Stomach (tissue), 8 donors: ENCODE measurements at regions not wholly inside any gene's neighbourhood (a gene's known extent, or its start where the extent isn't known, plus 50 kb on each side); places are given as distances from the start of the nearest gene placed in this dataset.

ENCODE experiments used
- DNase-seq, 2 donors: peaks; one replicate each; pipeline versions ENCODE4 v3.0.0 to v3.0.0-alpha.2; 2013 to 2019
- H3K27ac ChIP-seq, 5 donors: fragments of 200-600 bp in 4 of 5; sonication (generic) in 4 of 5; one replicate each; pipeline ENCODE4 v1.5.1; 2013 to 2019; ENCODE audit warnings: mild to moderate bottlenecking in 1 of 5, moderate library complexity in 1 of 5
- H3K27me3 ChIP-seq, 3 donors: fragments of 200-600 bp; sonication (generic); one replicate each; pipeline ENCODE4 v1.5.1; 2017 to 2019; ENCODE audit warnings: mixed run types in 1 of 3
- H3K36me3 ChIP-seq, 4 donors: fragments of 200-600 bp; sonication (generic); 1 replicate in 3 of 4; 2 replicates in 1 of 4; pipeline ENCODE4 v1.5.1; 2016 to 2019
- H3K4me1 ChIP-seq, 4 donors: fragments of 200-600 bp; sonication (generic); one replicate each; pipeline ENCODE4 v1.5.1; 2016 to 2019
- H3K4me3 ChIP-seq, 4 donors: fragments of 200-600 bp; sonication (generic) in 3 of 4; one replicate each; pipeline ENCODE4 v1.5.1; 2016 to 2019; ENCODE audit warnings: mild to moderate bottlenecking in 1 of 4
- H3K9me3 ChIP-seq, 4 donors: fragments of 200-600 bp; sonication (generic); one replicate each; pipeline ENCODE4 v1.5.1; 2016 to 2019
- CTCF ChIP-seq, 7 experiments: fragments of 450-650 bp in 4 of 7; fragments of 200-600 bp in 3 of 7; sonication (generic) in 3 of 7; IDR thresholded peaks; one replicate each; pipeline ENCODE4 v1.5.1; 2016 to 2019; ENCODE audit warnings: antibody characterized with exemption in 7 of 7, control low read depth in 2 of 7, mild to moderate bottlenecking in 1 of 7
- EP300 ChIP-seq: sonication (generic); formaldehyde crosslinking; IDR thresholded peaks from one replicate; pipeline ENCODE4 v1.6.1; 2017; ENCODE audit warnings: antibody characterized with exemption
- POLR2A ChIP-seq, 4 donors: fragments of 450-650 bp; IDR thresholded peaks; one replicate each; pipeline ENCODE4 v1.6.1; 2016; ENCODE audit warnings: antibody characterized with exemption in 4 of 4, control low read depth in 2 of 4, mild to moderate bottlenecking in 1 of 4, moderate library complexity in 1 of 4
- POLR2AphosphoS5 ChIP-seq, 3 donors: sonication (generic); formaldehyde crosslinking; IDR thresholded peaks; one replicate each; pipeline ENCODE4 v1.6.1; 2016; ENCODE audit warnings: antibody characterized with exemption in 3 of 3
- WGBS, 5 donors: extraction: QIAGEN DNeasy Blood & Tissue Kit in 3 of 5; methylation state at CpG; one replicate each; pipeline versions ENCODE4 v1.1.5 to v1.1.7; 2013 to 2018; 5-methylcytosine and 5-hydroxymethylcytosine counted together
- intact Hi-C: fragments of 100-400 bp; cut with DNase I; formaldehyde crosslinking; loops from one replicate; pipeline ENCODE4 v1.15.1; 2023; ENCODE audit warnings: low total_unique reads
- donor health status: healthy with polysubstance abuse.
- donor health status: Bipolar disorder and iron deficiency.
- donor health status: healthy.

GRCh38 chr10:1829712-1830111 is 92.4 kb upstream of the ADARB2 start:
- intact Hi-C loops: no loop called here
- no peak overlapping the region for H3K27ac ChIP-seq
- H3K4me1 ChIP-seq: no peaks in the 10 kb centered on the region
- peaks cover 0 to under 1% (median 0%) of the 10 kb centered on the region in 3 donors for H3K27me3 ChIP-seq
- 60 to 87% (median 73%) methylated on average over 5 of the region's 5 CpGs for WGBS, 5 donors
- H3K9me3 ChIP-seq: peaks cover 0 to 16% (median 3%) of the 10 kb centered on the region in 4 donors
- no peak for DNase-seq
- TF ChIP-seq POLR2AphosphoS5 (IDR thresholded peaks at IDR 0.05): no peak
- TF ChIP-seq EP300: no peak
- TF ChIP-seq POLR2A (IDR thresholded peaks at IDR 0.05): no peak
- no peak for TF ChIP-seq CTCF (IDR thresholded peaks at IDR 0.05)
- H3K36me3 ChIP-seq: no peaks in the 10 kb centered on the region
- no peak overlapping the region for H3K4me3 ChIP-seq

DNA sequence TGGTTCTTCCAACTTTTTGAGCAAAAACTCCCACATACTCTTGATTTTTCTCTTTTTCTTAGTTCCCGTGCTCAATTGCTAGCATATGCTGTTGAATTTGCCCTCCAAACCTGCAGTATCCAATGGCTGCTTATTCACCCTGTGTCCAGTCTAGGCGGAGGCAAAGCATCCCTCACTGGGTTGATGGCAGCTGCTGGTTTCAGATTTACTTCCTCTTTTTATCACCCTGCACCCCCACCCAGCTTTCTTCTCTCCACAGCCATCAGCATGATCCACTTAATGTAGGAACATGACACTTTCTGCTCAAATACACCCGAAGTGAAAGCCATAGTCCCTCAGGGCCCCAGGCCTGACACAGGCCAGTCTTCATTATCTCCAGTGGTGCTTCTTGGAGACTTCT is 87.6 kb upstream of the ADARB2 start:
- DNase-seq: no peak
- Histone ChIP-seq H3K27me3 (peaks cover 0 to 5% (median 0%) of the 10 kb centered on the region in 3 donors), H3K9me3 (peaks cover 0 to 11% (median 4%) of the 10 kb centered on the region in 4 donors), H3K36me3 (no peaks in the 10 kb centered on the region), H3K4me3 (no peak overlapping the region), H3K4me1 (no peaks in the 10 kb centered on the region), H3K27ac (no peak overlapping the region)
- TF ChIP-seq POLR2AphosphoS5 (IDR thresholded peaks at IDR 0.05) (no peak), POLR2A (IDR thresholded peaks at IDR 0.05) (no peak), CTCF (IDR thresholded peaks at IDR 0.05) (no peak), EP300 (no peak)
- intact Hi-C loops: no loop called here
- 59 to 75% (median 63%) methylated on average over 3 of the region's 3 CpGs for WGBS, 5 donors

DNA sequence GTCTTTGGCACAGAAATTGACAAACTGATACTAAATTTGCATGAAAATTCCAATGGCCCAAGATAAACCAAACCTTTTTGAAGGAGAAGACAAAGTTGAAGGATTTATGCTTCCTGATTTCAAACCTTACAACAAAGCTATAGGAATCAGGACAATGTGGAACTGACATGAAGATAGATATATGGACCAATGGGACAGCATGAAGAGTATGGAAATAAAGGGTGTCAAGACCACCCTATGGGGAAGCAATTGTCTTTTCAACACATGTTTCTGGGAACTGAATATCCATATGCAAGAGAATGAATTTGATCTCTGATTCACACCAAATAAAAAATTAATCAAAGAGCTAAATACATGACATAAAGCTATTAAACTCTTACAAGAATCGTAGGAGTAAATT is 77.2 kb upstream of the ADARB2 start:
- TF ChIP-seq EP300 (no peak), POLR2A (IDR thresholded peaks at IDR 0.05) (no peak), POLR2AphosphoS5 (IDR thresholded peaks at IDR 0.05) (no peak), CTCF (IDR thresholded peaks at IDR 0.05) (no peak)
- DNase-seq: no peak
- WGBS, 5 donors: 85 to 94% (median 89%) methylated on average over 1 of the region's 1 CpG
- no peak overlapping the region for H3K4me3 ChIP-seq
- no peaks in the 10 kb centered on the region for H3K36me3 ChIP-seq
- no peaks in the 10 kb centered on the region for H3K4me1 ChIP-seq
- H3K27ac ChIP-seq: no peak overlapping the region
- H3K9me3 ChIP-seq: peaks cover 0 to 16% (median 10%) of the 10 kb centered on the region in 4 donors
- intact Hi-C loops: no loop called here
- H3K27me3 ChIP-seq: no peaks in the 10 kb centered on the region

DNA sequence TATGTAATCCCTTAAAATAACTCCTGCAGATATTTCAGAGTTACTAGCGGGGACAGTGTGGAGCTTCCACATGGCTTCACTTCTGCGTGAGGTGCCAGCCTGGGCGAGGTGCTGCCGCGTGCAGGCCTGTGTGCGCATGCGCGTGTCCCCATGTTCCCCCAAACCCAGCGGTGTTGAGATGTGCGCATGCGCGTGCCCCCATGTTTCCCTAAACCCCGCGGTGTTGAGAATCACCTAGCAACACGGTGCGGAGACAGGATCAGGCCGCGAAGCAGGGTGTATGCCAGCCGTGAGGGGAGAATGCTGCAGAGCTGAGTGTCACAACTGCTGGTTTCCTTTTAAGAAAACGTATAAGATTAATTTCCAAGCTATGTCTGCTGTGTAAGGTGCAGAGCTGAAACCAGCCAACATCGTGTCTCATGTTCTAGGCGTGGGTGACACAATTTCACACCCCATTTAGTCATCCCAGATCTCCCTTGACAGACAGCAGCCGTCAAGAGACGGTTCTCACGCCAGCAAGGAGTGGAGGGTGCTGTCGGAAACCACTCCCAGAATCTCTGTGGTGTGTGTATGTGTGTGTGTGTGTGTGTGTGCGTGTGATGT is 71.9 kb upstream of the ADARB2 start:
- Histone ChIP-seq H3K4me3 (no peak overlapping the region), H3K9me3 (no peaks in the 10 kb centered on the region), H3K36me3 (no peaks in the 10 kb centered on the region), H3K27ac (no peak overlapping the region), H3K4me1 (no peaks in the 10 kb centered on the region), H3K27me3 (peaks cover 0 to 7% (median 0%) of the 10 kb centered on the region in 3 donors)
- peak in 1 of 2 donors; percentile 3 for DNase-seq
- intact Hi-C loops: no loop called here
- TF ChIP-seq EP300 (no peak), POLR2A (IDR thresholded peaks at IDR 0.05) (no peak), POLR2AphosphoS5 (IDR thresholded peaks at IDR 0.05) (no peak), CTCF (IDR thresholded peaks at IDR 0.05) (no peak)
- 88 to 93% (median 90%) methylated on average over 27 of the region's 27 CpGs for WGBS, 5 donors
